ENCODE measurements at regions not wholly inside any gene's neighbourhood (a gene's known extent, or its start where the extent isn't known, plus 50 kb on each side); places are given as distances from the start of the nearest gene placed in this dataset.

DNA sequence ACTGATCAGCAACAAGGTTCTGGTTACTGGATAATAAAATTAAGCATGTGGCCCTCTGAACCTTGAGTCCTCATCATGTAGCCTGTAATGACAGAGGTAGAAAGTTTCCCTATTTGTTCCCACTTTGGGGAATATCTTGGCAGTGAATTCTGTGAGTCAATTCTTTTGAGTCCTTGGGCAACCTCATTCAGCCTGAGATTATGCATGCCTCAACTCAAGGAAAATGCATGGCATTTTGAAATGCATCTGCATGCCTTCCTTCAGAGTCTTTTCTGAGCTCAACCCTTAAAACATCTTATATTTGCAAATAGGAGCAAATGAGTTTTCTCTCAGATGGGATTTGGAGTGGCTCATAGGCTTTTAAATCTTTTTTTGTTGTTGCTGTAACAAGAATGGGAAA, 218.1 kb upstream of the CD180 start:
- no peak for ATAC-seq
- DNase-seq (ENCODE audit: low read depth in 1 of 2, low spot score in 1 of 2) = no peak
- no peak for FAIRE-seq
- Histone ChIP-seq H3K4me2 (no peak overlapping the region), H3K9me3 (no peaks in the 10 kb centered on the region), H3K27ac (no peak overlapping the region), H3K4me1 (no peaks in the 10 kb centered on the region), H3K4me3 (no peak overlapping the region)
- CTCF ChIA-PET = no interaction called here
- TF ChIP-seq, protein P1, sequence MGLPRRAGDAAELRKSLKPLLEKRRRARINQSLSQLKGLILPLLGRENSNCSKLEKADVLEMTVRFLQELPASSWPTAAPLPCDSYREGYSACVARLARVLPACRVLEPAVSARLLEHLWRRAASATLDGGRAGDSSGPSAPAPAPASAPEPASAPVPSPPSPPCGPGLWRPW (IDR thresholded peaks at IDR 0.05) = no peak
- TF ChIP-seq FOXS1 (CRISPR knock-in tag; IDR thresholded peaks at IDR 0.05) = no peak
- no peak for TF ChIP-seq ZSCAN20 (CRISPR knock-in tag; IDR thresholded peaks at IDR 0.05)
- TF ChIP-seq CBX2 (IDR thresholded peaks at IDR 0.05; ENCODE audit: borderline replicate concordance, low read depth) = no peak
- no peak for TF ChIP-seq KDM5A (IDR thresholded peaks at IDR 0.05)
- TF ChIP-seq HOXA7 (CRISPR knock-in tag; IDR thresholded peaks at IDR 0.05) = no peak
- POLR2A ChIA-PET = no interaction called here

DNA sequence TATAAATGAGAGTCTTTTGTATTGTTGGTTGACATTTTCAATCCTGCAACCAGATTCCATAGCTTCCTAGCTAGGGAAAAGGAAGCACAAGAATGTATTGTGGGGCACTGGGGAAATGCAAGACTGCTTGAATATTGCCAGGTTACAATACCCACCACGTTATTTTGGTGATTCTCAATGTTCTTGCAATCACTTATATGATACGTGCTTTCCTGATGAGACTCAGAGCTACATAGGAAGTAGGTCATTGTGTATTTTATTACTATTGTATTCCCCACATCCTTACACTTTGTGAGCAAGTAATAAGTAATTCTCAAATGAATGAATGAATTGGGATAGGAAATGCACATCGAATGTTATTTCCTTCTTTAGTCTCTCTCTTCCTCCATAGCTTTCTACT, 217.1 kb upstream of the CD180 start:
- H3K4me1 ChIP-seq = no peaks in the 10 kb centered on the region
- ChIA-PET POLR2A (no interaction called here), CTCF (interaction anchor here (0.7 kb wide), 1 partner anchor 72 kb away, joined by 3 read pairs; no protein-coding TSS in a partner anchor)
- ATAC-seq (no peak), FAIRE-seq (no peak), DNase-seq (ENCODE audit: low read depth in 1 of 2, low spot score in 1 of 2) (no peak)
- no peak overlapping the region for H3K27ac ChIP-seq
- H3K4me2 ChIP-seq = no peak overlapping the region
- no peaks in the 10 kb centered on the region for H3K9me3 ChIP-seq
- TF ChIP-seq, protein P2, sequence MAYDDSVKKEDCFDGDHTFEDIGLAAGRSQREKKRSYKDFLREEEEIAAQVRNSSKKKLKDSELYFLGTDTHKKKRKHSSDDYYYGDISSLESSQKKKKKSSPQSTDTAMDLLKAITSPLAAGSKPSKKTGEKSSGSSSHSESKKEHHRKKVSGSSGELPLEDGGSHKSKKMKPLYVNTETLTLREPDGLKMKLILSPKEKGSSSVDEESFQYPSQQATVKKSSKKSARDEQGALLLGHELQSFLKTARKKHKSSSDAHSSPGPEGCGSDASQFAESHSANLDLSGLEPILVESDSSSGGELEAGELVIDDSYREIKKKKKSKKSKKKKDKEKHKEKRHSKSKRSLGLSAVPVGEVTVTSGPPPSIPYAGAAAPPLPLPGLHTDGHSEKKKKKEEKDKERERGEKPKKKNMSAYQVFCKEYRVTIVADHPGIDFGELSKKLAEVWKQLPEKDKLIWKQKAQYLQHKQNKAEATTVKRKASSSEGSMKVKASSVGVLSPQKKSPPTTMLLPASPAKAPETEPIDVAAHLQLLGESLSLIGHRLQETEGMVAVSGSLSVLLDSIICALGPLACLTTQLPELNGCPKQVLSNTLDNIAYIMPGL (CRISPR knock-in tag; IDR thresholded peaks at IDR 0.05; ENCODE audit: borderline replicate concordance) = no peak
- TF ChIP-seq, protein P3, sequence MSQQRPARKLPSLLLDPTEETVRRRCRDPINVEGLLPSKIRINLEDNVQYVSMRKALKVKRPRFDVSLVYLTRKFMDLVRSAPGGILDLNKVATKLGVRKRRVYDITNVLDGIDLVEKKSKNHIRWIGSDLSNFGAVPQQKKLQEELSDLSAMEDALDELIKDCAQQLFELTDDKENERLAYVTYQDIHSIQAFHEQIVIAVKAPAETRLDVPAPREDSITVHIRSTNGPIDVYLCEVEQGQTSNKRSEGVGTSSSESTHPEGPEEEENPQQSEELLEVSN (IDR thresholded peaks at IDR 0.05; ENCODE audit: borderline replicate concordance, low read depth) = no peak
- no peak for TF ChIP-seq NPAS2 (CRISPR knock-in tag; IDR thresholded peaks at IDR 0.05; ENCODE audit: borderline replicate concordance)
- TF ChIP-seq TP53 (CRISPR knock-in tag; IDR thresholded peaks at IDR 0.05) = no peak
- TF ChIP-seq NR3C1 (IDR thresholded peaks at IDR 0.05) = no peak
- no peak for TF ChIP-seq ZSCAN20 (CRISPR knock-in tag; IDR thresholded peaks at IDR 0.05)
- no peak for TF ChIP-seq BHLHE40 (IDR thresholded peaks at IDR 0.05; ENCODE audit: low read depth, low read length)
- TF ChIP-seq RARB (CRISPR knock-in tag; IDR thresholded peaks at IDR 0.05) = no peak
- 50% methylated on average over 3 of the region's 3 CpGs for WGBS (ENCODE audit: missing lambda C conversion rate)
- no peak overlapping the region for H3K4me3 ChIP-seq

DNA sequence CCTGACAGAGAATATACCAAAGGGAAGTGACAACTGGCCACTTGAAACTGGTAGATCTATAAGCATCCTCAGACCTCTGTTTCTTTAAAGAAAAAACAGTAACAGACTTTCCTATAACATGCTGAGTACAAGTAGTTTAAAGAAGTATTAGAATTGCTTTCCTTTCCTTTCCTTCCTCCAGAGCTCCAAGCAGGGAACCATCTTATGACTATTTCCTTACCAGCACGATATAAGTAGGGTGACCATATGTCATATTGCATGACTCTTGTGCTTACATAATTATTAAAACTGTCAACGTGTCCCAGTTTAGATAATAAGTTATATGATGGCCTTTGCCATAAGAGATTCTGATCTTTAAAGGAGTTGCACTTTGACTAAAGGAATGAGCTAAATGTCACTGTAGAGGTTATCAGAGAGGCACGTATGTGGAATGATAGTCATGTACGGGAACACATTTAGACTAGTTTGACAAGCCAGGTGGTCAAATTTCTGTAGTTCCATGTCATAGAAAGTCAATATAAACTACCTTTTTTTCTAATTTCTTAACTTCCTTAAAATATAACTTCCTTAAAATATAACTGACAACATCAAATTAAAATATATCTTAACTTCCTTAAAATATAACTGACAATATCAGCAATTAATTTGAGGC, 212.7 kb upstream of the CD180 start:
- ChIA-PET CTCF (no interaction called here), POLR2A (no interaction called here)
- 65% methylated on average over 4 of the region's 4 CpGs for WGBS (ENCODE audit: missing lambda C conversion rate)
- no peak for FAIRE-seq
- H3K4me2 ChIP-seq = no peak overlapping the region
- no peak for DNase-seq (ENCODE audit: low read depth in 1 of 2, low spot score in 1 of 2)
- ATAC-seq = no peak
- H3K27ac ChIP-seq = no peak overlapping the region
- no peaks in the 10 kb centered on the region for H3K9me3 ChIP-seq
- peaks cover 20% of the 10 kb centered on the region for H3K4me1 ChIP-seq
- H3K4me3 ChIP-seq = no peak overlapping the region
- no peak for TF ChIP-seq CBX8 (IDR thresholded peaks at IDR 0.05)
- no peak for TF ChIP-seq CEBPB (IDR thresholded peaks at IDR 0.05)
- TF ChIP-seq, protein P4, sequence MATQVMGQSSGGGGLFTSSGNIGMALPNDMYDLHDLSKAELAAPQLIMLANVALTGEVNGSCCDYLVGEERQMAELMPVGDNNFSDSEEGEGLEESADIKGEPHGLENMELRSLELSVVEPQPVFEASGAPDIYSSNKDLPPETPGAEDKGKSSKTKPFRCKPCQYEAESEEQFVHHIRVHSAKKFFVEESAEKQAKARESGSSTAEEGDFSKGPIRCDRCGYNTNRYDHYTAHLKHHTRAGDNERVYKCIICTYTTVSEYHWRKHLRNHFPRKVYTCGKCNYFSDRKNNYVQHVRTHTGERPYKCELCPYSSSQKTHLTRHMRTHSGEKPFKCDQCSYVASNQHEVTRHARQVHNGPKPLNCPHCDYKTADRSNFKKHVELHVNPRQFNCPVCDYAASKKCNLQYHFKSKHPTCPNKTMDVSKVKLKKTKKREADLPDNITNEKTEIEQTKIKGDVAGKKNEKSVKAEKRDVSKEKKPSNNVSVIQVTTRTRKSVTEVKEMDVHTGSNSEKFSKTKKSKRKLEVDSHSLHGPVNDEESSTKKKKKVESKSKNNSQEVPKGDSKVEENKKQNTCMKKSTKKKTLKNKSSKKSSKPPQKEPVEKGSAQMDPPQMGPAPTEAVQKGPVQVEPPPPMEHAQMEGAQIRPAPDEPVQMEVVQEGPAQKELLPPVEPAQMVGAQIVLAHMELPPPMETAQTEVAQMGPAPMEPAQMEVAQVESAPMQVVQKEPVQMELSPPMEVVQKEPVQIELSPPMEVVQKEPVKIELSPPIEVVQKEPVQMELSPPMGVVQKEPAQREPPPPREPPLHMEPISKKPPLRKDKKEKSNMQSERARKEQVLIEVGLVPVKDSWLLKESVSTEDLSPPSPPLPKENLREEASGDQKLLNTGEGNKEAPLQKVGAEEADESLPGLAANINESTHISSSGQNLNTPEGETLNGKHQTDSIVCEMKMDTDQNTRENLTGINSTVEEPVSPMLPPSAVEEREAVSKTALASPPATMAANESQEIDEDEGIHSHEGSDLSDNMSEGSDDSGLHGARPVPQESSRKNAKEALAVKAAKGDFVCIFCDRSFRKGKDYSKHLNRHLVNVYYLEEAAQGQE (IDR thresholded peaks at IDR 0.05) = no peak
- TF ChIP-seq, protein P5, sequence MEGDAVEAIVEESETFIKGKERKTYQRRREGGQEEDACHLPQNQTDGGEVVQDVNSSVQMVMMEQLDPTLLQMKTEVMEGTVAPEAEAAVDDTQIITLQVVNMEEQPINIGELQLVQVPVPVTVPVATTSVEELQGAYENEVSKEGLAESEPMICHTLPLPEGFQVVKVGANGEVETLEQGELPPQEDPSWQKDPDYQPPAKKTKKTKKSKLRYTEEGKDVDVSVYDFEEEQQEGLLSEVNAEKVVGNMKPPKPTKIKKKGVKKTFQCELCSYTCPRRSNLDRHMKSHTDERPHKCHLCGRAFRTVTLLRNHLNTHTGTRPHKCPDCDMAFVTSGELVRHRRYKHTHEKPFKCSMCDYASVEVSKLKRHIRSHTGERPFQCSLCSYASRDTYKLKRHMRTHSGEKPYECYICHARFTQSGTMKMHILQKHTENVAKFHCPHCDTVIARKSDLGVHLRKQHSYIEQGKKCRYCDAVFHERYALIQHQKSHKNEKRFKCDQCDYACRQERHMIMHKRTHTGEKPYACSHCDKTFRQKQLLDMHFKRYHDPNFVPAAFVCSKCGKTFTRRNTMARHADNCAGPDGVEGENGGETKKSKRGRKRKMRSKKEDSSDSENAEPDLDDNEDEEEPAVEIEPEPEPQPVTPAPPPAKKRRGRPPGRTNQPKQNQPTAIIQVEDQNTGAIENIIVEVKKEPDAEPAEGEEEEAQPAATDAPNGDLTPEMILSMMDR (IDR thresholded peaks at IDR 0.05) = no peak
- no peak for TF ChIP-seq BHLHE40 (IDR thresholded peaks at IDR 0.05; ENCODE audit: low read depth, low read length)
- TF ChIP-seq, protein P6, sequence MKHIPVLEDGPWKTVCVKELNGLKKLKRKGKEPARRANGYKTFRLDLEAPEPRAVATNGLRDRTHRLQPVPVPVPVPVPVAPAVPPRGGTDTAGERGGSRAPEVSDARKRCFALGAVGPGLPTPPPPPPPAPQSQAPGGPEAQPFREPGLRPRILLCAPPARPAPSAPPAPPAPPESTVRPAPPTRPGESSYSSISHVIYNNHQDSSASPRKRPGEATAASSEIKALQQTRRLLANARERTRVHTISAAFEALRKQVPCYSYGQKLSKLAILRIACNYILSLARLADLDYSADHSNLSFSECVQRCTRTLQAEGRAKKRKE (CRISPR knock-in tag; IDR thresholded peaks at IDR 0.05; ENCODE audit: low read depth) = no peak
- TF ChIP-seq, protein P2 (CRISPR knock-in tag; IDR thresholded peaks at IDR 0.05; ENCODE audit: borderline replicate concordance) = no peak
- TF ChIP-seq NFE2L2 (conservative IDR thresholded peaks at IDR 0.05; ENCODE audit: low read length) = no peak
- TF ChIP-seq HEYL (CRISPR knock-in tag; IDR thresholded peaks at IDR 0.05) = no peak
- TF ChIP-seq NPAS2 (CRISPR knock-in tag; IDR thresholded peaks at IDR 0.05; ENCODE audit: borderline replicate concordance) = no peak
